CD1c-positive myeloid dendritic cell (primary cell): ENCODE measurements at regions not wholly inside any gene's neighbourhood (a gene's known extent, or its start where the extent isn't known, plus 50 kb on each side); places are given as distances from the start of the nearest gene placed in this dataset.

ENCODE experiments used
- DNase-seq: peaks from one replicate; pipeline ENCODE4 v3.0.0-alpha.2; 2016; ENCODE audit errors: extremely low spot score

DNA sequence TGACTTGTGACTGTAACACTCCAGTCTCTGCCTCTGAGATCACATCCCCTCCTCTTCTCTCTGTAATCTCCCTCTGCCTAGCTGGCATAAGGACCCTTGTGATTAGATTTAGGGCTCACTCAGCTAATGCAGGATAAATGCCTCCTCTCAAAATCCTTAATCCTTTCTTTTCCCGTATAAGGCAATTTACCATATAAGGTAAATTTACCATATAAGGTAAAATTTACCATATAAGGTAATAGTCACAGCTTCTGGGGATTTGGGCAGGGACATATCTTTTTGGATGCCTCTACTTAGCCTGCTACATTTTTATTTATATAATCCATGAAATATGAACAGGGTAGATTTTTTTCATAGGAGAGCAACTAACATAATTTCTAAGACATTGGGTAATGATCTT lies 318.0 kb upstream of the PUM3 start:
- DNase-seq = no peak

- DNase-seq = no peak
Measured at GRCh38 chr9:3157011-3157410, 313.1 kb upstream of the PUM3 start.

- DNase-seq = no peak
Measured at GRCh38 chr9:3151672-3152576, 308.0 kb upstream of the PUM3 start.

DNA sequence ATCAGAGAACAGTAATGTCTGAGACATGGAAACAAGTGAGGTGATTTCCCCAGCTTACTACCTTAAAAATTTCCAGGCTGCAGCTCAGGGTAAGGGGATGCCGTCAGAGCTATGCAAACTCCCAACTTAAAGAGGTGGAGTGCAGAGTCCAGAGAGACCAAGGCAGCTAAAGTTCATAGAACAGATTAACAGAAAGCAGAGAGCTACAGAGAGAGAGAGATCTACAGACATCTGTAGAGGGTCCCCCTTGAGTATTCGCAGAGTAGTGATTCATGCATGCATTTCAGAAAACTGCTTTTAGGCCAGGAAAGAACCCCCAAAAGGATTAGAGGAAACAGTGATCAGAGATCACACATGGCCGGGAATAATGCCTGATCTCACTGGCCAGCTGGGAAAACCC lies 306.2 kb upstream of the PUM3 start:
- no peak for DNase-seq

DNA sequence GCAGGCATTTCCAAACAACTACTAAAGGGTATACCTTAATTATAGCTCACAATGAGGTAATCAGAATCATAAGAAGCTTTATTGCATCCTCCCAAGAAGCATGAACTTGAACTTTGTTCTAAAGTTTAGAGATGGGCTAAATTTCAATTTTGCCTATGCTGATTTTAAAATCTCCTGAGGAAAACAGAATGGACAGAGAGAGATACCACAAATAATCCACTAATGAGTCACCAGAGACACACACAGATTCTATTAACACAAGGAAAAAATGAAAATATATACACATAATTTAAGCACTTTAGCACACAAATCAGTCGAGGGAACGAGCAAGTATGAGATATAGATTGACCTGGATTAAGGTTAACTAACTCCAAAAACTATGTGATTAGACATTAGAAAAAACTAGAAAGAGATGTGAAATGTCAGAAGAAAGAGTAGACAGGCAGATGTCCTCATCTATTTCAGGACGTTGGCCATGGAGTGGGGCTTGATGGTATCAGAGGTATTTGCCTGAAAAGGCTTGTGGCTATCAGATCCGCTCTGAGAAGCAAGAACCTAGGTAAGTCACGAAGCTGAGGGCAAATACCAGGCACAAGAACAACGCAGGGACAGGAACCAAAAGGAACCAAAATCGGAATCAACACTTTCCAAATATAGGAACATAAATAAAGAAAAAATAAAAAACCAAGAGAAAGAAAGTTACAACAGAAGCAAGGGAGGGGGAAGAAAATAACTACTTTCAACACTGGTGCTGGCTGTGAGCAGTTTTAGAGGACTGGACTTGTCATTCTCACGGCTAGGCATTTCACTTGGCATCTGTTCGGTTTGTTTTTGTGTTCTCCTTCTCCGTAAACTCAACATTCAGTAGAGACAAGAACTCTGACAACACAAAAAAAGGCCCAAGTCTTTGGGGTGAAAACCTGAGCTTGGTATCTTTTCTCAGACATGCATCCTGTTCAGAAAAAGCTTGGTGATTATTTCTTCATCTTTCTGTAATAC lies 294.6 kb upstream of the PUM3 start:
- DNase-seq = no peak

GRCh38 chr9:3137347-3137695 lies 293.4 kb upstream of the PUM3 start:
- DNase-seq = no peak

DNA sequence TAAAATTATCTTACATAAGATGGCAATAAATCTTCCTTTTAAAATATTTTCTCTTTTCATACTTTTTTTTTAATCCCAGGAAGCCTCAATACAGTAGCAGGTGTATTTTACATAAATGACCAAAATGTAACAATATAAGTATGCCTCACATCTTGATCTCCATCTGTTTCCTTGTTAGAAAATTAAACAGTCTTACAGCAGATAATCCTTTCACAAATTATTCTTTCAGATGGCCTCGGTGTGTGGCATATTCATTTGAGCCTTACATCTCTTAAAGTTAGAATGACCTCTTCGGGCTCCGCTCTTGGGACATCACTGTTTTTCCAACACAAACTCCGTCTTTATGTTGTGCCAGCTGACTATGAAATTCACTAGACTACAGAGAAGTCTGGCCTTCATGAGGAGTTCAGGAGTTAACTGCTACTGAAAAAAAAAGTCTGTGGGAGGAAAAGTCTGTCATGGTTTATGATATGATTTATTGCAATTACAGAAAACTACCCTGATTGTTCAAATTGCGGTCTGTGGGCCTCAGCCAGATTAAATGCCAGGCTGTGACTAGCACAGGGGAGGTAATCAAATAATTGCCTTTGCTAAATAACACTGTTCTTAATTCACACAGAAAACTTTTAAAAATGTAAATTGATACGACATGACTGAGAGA lies 292.9 kb upstream of the PUM3 start:
- DNase-seq = no peak

DNA sequence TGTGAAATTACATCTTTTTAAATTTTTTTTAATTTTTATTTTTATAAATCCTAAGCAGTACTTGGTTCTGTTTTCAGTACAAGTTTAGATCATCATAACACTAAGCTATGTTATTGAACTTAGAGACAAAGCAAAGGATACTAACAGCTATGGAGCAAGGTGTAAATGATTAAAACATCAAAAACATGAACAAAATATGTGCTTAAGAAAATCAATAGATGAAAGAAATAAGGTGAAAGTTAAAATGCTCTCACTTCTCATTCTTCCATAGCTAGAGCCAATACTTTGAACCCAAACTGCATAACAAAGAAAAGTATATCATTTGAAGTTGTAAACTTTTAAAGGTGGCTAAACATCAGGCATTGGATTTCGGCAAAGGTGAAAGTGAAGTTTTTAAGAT lies 292.3 kb upstream of the PUM3 start:
- no peak for DNase-seq

GRCh38 chr9:3127564-3127963 lies 283.7 kb upstream of the PUM3 start:
- no peak for DNase-seq

DNA sequence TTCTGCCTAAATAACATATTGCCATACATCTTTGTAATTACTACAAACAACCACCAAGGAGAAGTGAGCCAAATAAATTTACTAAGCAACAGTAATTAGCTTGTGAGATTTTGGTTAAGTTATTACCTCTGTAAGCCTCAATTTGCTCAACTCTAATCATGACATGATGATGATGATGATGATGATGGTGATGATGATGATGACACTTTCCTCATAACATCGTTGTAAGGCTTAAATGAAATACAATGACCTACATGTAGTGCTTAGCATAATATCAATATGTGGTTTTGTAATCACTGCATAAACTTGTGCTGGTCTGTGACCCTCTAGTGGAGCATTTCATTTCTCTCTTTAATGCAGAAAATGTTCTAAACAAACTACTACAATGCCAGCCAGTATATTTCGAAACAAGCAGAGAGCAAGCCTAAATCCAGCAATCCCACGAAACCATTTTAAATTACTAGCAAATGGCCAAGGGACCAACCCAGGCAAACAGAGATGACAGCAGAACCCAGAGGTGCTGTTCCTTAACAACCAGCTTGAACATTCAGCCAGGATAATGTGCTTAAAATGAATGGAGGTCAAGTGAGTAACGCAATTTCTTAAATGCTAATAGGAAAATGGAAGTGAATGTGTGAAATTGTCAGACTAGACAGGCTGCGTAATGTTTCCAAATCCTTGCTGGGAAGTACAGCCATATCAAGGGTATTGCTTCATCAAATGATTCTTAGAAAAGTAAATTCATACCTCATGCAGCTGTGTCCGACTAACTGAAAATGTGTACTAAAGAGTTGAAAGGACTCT lies 281.9 kb upstream of the PUM3 start:
- DNase-seq = peak; percentile 65

- DNase-seq = no peak
Measured at GRCh38 chr9:3124001-3124400, 280.1 kb upstream of the PUM3 start.

- no peak for DNase-seq
Measured at GRCh38 chr9:3118081-3118480, 274.2 kb upstream of the PUM3 start.

DNA sequence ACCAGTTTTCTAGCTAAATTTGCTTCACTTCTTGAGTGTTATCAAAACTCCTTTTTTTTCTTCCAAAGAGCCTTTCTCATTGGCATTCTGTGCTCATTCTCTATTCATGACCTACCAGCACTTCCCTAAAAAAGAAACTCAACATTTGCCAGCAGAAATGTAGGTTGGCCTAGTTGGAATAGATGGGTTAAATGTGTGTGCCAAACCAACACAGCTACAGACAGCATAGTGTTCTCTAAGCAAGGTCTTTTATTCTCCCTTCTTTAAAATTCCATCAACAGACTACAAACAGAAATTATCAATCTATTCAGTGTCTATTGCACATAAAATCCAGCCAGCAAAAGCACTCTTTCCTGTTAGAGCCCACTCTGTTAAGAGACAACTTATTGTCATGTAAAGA lies 255.8 kb upstream of the PUM3 start:
- no peak for DNase-seq

DNA sequence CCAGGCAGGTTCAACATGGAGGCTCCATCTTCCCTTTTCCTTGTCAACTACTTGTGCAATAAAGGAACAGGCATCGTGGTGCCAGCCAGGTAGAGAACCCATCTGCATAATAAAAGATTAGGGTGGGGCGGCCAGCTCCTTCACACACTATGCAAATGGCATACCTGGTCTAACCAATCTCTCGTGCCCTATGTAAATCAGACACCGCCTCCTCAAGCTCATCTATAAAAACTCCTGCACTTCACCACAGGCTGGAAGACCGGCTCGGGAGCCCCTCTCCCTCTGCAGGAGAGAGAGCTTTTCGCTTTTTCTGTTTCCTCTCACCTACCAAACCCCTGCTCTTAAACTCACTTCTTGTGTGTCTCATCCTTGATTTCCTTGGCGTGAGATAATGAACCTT lies 244.3 kb upstream of the PUM3 start:
- no peak for DNase-seq

- DNase-seq = no peak
Measured at GRCh38 chr9:3087697-3088096, 243.8 kb upstream of the PUM3 start.

GRCh38 chr9:3080951-3081350 lies 237.1 kb upstream of the PUM3 start:
- DNase-seq = no peak

GRCh38 chr9:3074247-3074646 lies 230.4 kb upstream of the PUM3 start:
- DNase-seq = peak; percentile 3

DNA sequence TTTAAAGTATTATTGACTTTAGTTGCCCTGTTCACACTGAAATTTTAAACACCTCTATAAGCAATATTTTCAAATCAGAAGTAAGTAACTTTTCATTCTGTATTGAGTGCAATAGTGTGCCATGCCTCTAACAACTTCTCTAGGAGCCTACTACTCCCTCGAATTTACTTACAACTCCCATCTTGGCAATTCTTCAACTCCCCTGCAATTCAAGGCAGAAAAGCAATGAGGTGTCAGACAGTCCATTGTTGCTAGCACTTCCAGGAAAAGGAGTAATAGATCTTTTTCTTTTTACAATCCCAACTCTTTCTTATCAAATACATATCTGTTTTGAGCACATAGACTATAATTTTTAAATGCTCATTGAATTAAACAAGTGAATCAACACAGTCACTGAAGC lies 222.7 kb upstream of the PUM3 start:
- DNase-seq = no peak

DNA sequence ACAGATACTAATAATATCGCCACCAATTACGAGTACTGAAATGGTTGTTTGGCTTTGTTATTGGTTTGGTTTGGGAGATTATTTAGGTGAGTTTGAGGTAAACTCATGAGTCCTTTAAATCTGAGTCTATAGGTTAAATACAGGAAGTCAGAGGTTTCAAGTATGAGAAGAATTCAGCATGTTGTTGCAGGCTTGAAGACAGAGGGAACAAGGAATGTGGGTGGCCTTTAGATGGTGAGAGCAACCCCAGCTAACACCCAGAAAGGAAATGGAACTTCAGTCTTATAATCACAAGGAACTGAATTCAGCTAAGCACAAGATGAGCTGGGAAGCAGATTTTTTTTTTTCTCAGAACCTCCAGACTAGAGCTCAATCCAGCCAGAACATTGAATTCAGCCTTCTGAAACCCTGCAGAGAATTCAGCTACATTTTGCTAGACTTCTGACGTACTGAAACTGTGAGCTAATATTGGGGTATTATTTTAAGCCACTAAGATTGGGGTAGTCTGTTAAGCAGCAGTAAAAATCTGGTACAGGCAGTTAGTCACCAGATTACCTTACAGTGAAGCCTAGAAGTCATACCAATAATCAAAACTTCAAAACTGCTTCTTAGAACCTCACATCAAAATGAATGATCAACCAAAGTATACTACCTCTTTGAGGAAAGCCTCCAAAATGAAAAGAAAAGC lies 216.0 kb upstream of the PUM3 start:
- no peak for DNase-seq

DNA sequence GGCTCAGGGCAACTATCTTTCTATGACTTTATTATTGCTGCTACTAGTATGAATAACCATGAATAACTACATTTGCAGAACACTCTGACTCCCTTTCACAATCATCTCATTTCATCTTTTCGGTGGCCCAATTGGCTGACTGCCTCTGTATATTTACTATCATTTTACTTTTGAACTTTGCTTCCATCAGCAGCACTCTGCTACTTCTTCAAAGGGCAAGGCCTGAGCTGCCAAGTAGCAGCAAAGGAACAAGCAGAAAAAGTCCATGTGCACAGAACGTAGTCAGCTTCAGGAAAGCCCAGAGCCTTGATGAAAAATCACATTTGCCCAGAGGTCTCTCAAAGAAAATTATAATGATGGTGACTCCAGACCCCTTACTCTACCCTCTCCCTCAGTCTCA lies 214.5 kb upstream of the PUM3 start:
- no peak for DNase-seq
